Bronchial epithelial cell (primary cell): ENCODE measurements at regions not wholly inside any gene's neighbourhood (a gene's known extent, or its start where the extent isn't known, plus 50 kb on each side); places are given as distances from the start of the nearest gene placed in this dataset.
A peak's percentile ranks its signal among the peaks of the same experiment; 100 is the strongest.

ENCODE experiments used
- DNase-seq: peaks from one replicate; pipeline ENCODE4 v3.0.0-alpha.2; 2010; ENCODE audit warnings: low read depth
- FAIRE-seq: peaks from 2 replicates; lab custom pipeline; 2011; peaks lifted over from hg19 to GRCh38; lab: Jason Lieb, UNC
- H3K27me3 ChIP-seq: 2 replicates; pipeline ENCODE4 v1.5.1; 2011; ENCODE audit warnings: low read length; ENCODE audit not compliant: control insufficient read depth, insufficient read depth
- H3K36me3 ChIP-seq: 2 replicates; pipeline ENCODE4 v1.5.1; 2011; ENCODE audit warnings: low read length; ENCODE audit not compliant: control insufficient read depth, insufficient read depth
- H3K4me3 ChIP-seq: 2 replicates; pipeline ENCODE4 v1.5.1; 2011; ENCODE audit warnings: mild to moderate bottlenecking, low read depth, low read length, control low read depth
- TF ChIP-seq, protein P1 (sequence below): IDR thresholded peaks from 2 replicates; pipeline ENCODE4 v1.5.1; 2011; ENCODE audit warnings: mild to moderate bottlenecking, moderate library complexity, low read length, control low read depth, inconsistent platforms; ENCODE audit not compliant: insufficient read depth, severe bottlenecking

DNA sequence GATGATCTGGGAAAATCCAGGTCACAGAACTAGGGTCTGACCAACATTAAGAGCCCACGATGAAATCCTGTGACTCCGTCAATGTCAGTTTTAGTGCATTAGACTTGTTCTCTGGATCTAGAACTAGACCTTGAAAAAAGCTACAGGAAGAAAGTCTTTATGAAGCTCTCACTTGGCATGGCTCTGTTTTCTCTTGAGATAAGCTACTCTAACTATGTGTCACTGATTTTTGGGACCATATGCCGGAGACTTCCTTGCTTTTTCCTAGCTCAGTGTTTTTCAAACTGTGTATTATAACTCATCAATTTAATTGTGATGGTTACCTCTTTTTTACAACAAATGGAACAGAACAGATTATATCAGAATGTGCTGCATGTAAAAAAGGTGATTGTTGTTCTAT, 379.7 kb upstream of the DAB1 start:
- TF ChIP-seq, protein P1, sequence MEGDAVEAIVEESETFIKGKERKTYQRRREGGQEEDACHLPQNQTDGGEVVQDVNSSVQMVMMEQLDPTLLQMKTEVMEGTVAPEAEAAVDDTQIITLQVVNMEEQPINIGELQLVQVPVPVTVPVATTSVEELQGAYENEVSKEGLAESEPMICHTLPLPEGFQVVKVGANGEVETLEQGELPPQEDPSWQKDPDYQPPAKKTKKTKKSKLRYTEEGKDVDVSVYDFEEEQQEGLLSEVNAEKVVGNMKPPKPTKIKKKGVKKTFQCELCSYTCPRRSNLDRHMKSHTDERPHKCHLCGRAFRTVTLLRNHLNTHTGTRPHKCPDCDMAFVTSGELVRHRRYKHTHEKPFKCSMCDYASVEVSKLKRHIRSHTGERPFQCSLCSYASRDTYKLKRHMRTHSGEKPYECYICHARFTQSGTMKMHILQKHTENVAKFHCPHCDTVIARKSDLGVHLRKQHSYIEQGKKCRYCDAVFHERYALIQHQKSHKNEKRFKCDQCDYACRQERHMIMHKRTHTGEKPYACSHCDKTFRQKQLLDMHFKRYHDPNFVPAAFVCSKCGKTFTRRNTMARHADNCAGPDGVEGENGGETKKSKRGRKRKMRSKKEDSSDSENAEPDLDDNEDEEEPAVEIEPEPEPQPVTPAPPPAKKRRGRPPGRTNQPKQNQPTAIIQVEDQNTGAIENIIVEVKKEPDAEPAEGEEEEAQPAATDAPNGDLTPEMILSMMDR, result no peak
- Histone ChIP-seq H3K27me3 (no peaks in the 10 kb centered on the region), H3K36me3 (no peaks in the 10 kb centered on the region), H3K4me3 (no peak overlapping the region)
- no peak for DNase-seq
- no peak for FAIRE-seq

DNA sequence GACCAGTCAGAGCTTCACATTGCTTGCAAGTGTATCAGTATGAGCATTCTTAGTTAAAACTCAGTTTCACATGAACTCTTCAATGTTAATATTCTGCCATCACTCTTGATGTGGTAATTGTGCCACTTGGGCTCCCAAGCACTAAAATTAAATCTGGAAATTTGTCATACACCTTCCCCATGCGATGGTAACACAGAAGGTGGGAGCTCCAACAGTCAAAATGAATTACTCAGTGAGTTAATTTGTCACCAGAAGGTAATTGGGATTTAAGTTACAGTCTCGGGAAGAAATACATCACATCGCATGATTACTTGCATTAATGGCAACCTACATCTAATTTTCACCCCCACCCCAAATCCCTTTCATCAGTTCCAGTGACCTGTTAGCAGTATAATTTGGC, 376.5 kb upstream of the DAB1 start:
- no peak for DNase-seq
- no peaks in the 10 kb centered on the region for H3K36me3 ChIP-seq
- no peak overlapping the region for H3K4me3 ChIP-seq
- TF ChIP-seq, protein P1, result no peak
- FAIRE-seq, result no peak
- H3K27me3 ChIP-seq, result no peaks in the 10 kb centered on the region

DNA sequence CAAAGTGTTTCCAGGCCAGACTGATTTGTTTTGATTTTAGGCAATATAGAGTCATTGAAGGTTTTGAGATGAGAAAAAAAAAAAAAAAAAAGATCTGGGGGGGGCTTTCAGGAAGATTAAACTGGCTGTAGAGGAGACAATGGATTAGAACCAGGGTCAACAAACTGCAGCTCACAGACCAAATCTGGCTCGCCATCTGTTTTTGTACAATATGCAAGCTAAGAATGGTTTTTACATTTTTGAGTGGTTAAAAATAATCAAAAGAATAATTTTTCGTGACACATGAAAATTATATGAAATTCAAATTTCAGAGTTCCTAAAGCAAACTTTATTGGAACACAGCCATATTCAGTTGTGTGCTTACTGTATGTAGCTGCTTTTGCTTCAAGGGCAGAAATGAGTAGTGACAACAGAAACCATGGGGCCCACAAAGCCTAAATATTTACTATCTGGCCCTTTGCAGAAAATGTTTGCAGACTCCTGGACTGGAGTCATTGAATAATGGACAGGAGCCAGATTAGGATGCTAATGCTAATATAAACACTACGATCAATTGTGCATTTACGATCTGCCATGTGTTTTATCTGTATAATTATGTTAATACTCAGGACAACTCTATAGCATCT, 375.7 kb upstream of the DAB1 start:
- no peaks in the 10 kb centered on the region for H3K27me3 ChIP-seq
- TF ChIP-seq, protein P1, result no peak
- FAIRE-seq (no peak), DNase-seq (no peak)
- H3K36me3 ChIP-seq, result no peaks in the 10 kb centered on the region
- H3K4me3 ChIP-seq, result no peak overlapping the region

DNA sequence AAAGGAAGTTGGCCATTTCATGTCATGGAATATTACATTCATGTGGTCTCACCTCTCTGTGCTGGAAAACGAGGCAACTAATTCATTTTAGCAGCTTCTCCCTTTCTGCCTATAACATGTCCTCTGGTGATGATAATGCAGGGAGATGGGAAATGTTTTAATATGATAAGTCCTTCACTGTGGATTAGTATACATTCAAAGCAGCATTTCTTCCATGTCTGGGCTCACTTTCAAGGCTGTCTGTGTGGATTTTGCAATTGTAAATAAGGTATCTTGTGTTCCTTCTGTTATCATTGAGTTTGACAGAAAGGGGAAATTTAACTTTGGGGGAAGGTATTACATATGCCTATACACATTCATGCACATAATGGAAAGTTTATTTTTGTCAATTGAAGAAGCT, 374.7 kb upstream of the DAB1 start:
- H3K36me3 ChIP-seq, result no peaks in the 10 kb centered on the region
- TF ChIP-seq, protein P1, result no peak
- H3K4me3 ChIP-seq, result no peak overlapping the region
- no peaks in the 10 kb centered on the region for H3K27me3 ChIP-seq
- no peak for DNase-seq
- FAIRE-seq, result no peak

DNA sequence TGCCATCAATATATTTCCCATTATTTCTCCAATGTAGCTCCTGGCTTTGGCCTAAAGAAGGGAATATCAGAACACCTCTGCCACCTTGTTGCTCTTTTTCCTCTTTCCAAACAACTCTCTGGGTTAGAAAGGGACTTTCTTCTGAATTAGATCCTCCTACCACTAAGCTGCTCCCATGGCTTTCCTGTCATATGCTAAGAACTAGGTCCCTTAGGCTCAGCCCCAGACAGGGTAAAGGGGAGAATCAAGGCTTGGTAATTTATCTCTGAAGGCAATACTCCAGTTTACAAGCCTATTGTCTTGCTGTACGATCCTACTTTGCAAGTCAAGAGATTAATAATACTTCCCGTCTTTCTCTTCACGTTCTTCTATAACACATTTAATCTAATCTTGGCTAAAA, 373.2 kb upstream of the DAB1 start:
- DNase-seq (no peak), FAIRE-seq (no peak)
- no peaks in the 10 kb centered on the region for H3K27me3 ChIP-seq
- TF ChIP-seq, protein P1, result no peak
- H3K4me3 ChIP-seq, result no peak overlapping the region
- no peaks in the 10 kb centered on the region for H3K36me3 ChIP-seq

DNA sequence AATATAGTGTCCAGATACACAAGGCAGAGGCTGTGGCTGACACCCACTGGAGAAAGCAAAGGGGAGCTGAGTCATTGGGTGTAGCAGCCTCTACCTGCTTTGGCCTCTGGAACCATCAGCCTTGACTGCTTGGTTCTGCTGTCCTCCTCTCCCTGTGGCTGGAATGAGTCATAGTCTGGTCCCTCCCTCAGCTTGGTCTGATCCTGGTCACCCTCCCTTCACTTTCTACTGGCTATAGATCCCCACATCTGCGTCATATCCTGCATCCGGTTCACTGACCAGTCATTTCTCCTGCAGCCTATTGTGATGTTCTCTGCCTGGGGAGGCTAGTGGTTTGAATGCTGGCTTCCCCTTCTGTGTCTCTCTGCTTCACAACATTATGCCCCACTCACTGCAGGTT, 372.8 kb upstream of the DAB1 start:
- Histone ChIP-seq H3K27me3 (no peaks in the 10 kb centered on the region), H3K36me3 (no peaks in the 10 kb centered on the region), H3K4me3 (no peak overlapping the region)
- FAIRE-seq, result peak; percentile 47
- DNase-seq, result peak; percentile 92
- TF ChIP-seq, protein P1, result no peak
